ENCODE measurements at regions not wholly inside any gene's neighbourhood (a gene's known extent, or its start where the extent isn't known, plus 50 kb on each side); places are given as distances from the start of the nearest gene placed in this dataset.

GRCh38 chr6:14221564-14222279 is 104.2 kb downstream of the CD83 start:
- BruUV-seq (replicated peaks) = no TSS peak
- SMC1A ChIA-PET (ENCODE audit: uncharacterized antibody, unreplicated experiment) = interaction anchor here (1.2 kb wide), 1 partner anchor 15 kb away, joined by 3 read pairs; no protein-coding TSS in a partner anchor
- 84% methylated on average over 8 of the region's 8 CpGs for WGBS (ENCODE audit: insufficient coverage, insufficient replicate concordance, low lambda C conversion rate, missing lambda C conversion rate)
- Histone ChIP-seq H3K4me1 (ENCODE audit: control insufficient read depth, insufficient read depth, low read length) (no peaks in the 10 kb centered on the region), H3K9ac (ENCODE audit: control insufficient read depth, insufficient read depth, low read length) (no peak overlapping the region), H3K36me3 (ENCODE audit: control insufficient read depth in 2 of 2, insufficient read depth in 2 of 2, low read length in 1 of 2) (no peaks in the 10 kb centered on the region), H4K20me1 (ENCODE audit: control insufficient read depth, insufficient read depth) (no peaks in the 10 kb centered on the region), H3K4me3 (no peak overlapping the region), H3K27me3 (replicated peaks in 1 of 2; ENCODE audit: control insufficient read depth in 2 of 2, insufficient read depth in 2 of 2, low read length in 1 of 2) (no peaks in the 10 kb centered on the region), H2AFZ (ENCODE audit: control insufficient read depth, low read depth, low read length) (no peak overlapping the region), H3K27ac (ENCODE audit: control insufficient read depth, insufficient read depth) (no peak overlapping the region), H3K4me2 (ENCODE audit: control insufficient read depth, insufficient read depth) (no peak overlapping the region), H3K79me2 (ENCODE audit: control insufficient read depth, insufficient read depth, low read length) (no peaks in the 10 kb centered on the region), H3K9me3 (replicated peaks; ENCODE audit: control insufficient read depth, insufficient read depth, low read length) (no peaks in the 10 kb centered on the region; the same call in 2 of the 3 replicates)
- no peak for DNase-seq (ENCODE audit: low read depth, low spot score)
- in situ Hi-C loops (cut with MboI) = loop anchor here (25.0 kb wide), 2 partner anchors 1266 to 1391 kb away; no protein-coding TSS in a partner anchor
- POLR2A ChIA-PET = no interaction called here
- CTCF ChIA-PET = interaction anchor here (0.5 kb wide), 1 partner anchor 1313 kb away, joined by 3 read pairs; no protein-coding TSS in a partner anchor
- TF ChIP-seq RELB (IDR thresholded peaks at IDR 0.05; ENCODE audit: low read depth) = no peak
- TF ChIP-seq SP1 (IDR thresholded peaks at IDR 0.05; ENCODE audit: low read depth, low read length) = no peak
- no peak for TF ChIP-seq CEBPZ (IDR thresholded peaks at IDR 0.05; ENCODE audit: low read depth, low read length)
- no peak for TF ChIP-seq RBBP5 (conservative IDR thresholded peaks at IDR 0.05)
- no peak for TF ChIP-seq POU2F2 (IDR thresholded peaks at IDR 0.05; ENCODE audit: borderline replicate concordance, low read depth, low read length)
- TF ChIP-seq CREM (IDR thresholded peaks at IDR 0.05; ENCODE audit: low read depth) = no peak
- RAD21 ChIA-PET (ENCODE audit: unreplicated experiment) = no interaction called here
- no peak for FAIRE-seq
- no peak for ATAC-seq
- intact Hi-C loops (cut with micrococcal nuclease; ENCODE audit: unreplicated experiment) = no loop called here

Measured in GM12878 (cell line).